Panc1 (cell line): ENCODE measurements at regions not wholly inside any gene's neighbourhood (a gene's known extent, or its start where the extent isn't known, plus 50 kb on each side); places are given as distances from the start of the nearest gene placed in this dataset.

ENCODE experiments used
- ATAC-seq: fragments of 200-7000 bp; cut with Tn5 transposase; 2 replicates; pipeline ENCODE4 v1.9.1; 2020; ENCODE audit warnings: mild to moderate bottlenecking, moderate library complexity
- BruUV-seq: library from RNA; stranded (reverse); fragments of 400-500 nt; replicated peaks from 2 replicates; lab custom pipeline; 2021; lab: Mats Ljungman, UMichigan
- CTCF ChIA-PET: fragments of 300-600 bp; sonication (Branson Sonifier 250); formaldehyde crosslinking; loops from one replicate; lab custom pipeline; 2022; ENCODE audit warnings: antibody characterized with exemption; lab: Charles Lee
- POLR2A ChIA-PET: fragments of 300-600 bp; sonication (Branson Sonifier 250); formaldehyde crosslinking; loops from one replicate; lab custom pipeline; 2022; ENCODE audit warnings: antibody characterized with exemption; lab: Charles Lee
- DNase-seq: peaks from one replicate; pipeline ENCODE4 v3.0.0-alpha.2; 2010; ENCODE audit warnings: low read depth, low spot score
- H3K27ac ChIP-seq: 2 replicates; pipeline ENCODE4 v1.5.1; 2011; ENCODE audit warnings: mild to moderate bottlenecking, low read length, inconsistent platforms
- H3K27me3 ChIP-seq: fragments of 200-500 bp; sonication (Bioruptor generic); 2 replicates; pipeline ENCODE4 v1.6.0; 2014; ENCODE audit warnings: low read length, inconsistent platforms; ENCODE audit not compliant: control insufficient read depth, insufficient read depth
- H3K36me3 ChIP-seq: fragments of 200-500 bp; sonication (Bioruptor generic); 2 replicates; pipeline ENCODE4 v1.5.1; 2014; ENCODE audit warnings: inconsistent platforms, mild to moderate bottlenecking, low read length, moderate library complexity; ENCODE audit not compliant: control insufficient read depth, insufficient read depth
- H3K4me1 ChIP-seq: 2 replicates; pipeline ENCODE4 v1.5.1; 2011; ENCODE audit warnings: inconsistent platforms, mild to moderate bottlenecking, low read length, moderate library complexity; ENCODE audit not compliant: control insufficient read depth, insufficient read depth
- H3K4me3 ChIP-seq, 2 experiments: 2 replicates each; pipeline ENCODE4 v1.5.1; 2011 to 2012; ENCODE audit warnings: low read depth in 2 of 2, low read length in 2 of 2, mild to moderate bottlenecking in 2 of 2, inconsistent platforms in 1 of 2, moderate library complexity in 1 of 2
- H3K9me3 ChIP-seq: fragments of 200-500 bp; sonication (Bioruptor generic); 2 replicates; pipeline ENCODE4 v1.5.1; 2014; ENCODE audit warnings: low read depth, mild to moderate bottlenecking, inconsistent platforms, low read length, moderate library complexity; ENCODE audit not compliant: control insufficient read depth, insufficient read depth
- CTCF ChIP-seq: fragments of 450-650 bp; IDR thresholded peaks from 2 replicates; pipeline ENCODE4 v1.5.1; 2017; ENCODE audit warnings: mild to moderate bottlenecking
- POLR2AphosphoS5 ChIP-seq: IDR thresholded peaks from 2 replicates; pipeline ENCODE4 v1.6.1; 2012; ENCODE audit warnings: mild to moderate bottlenecking, low read depth, low read length, moderate library complexity
- SIN3A ChIP-seq: IDR thresholded peaks from 2 replicates; pipeline ENCODE4 v1.6.1; 2012; ENCODE audit warnings: low read depth, mild to moderate bottlenecking, low read length, moderate library complexity, borderline replicate concordance; ENCODE audit not compliant: insufficient read depth
- TCF7L2 ChIP-seq: IDR thresholded peaks from 2 replicates; pipeline ENCODE4 v1.6.1; 2011; ENCODE audit warnings: mild to moderate bottlenecking, low read depth, low read length, inconsistent platforms
- in situ Hi-C: cut with HindIII; loops from 2 replicates; pipeline ENCODE4 v1.10.0; 2016; ENCODE audit warnings: low sequenced_read_pairs, low pct_unique_long_range_greater_than_20kb
- intact Hi-C: fragments of 100-400 bp; cut with micrococcal nuclease; formaldehyde crosslinking; loops from one replicate; pipeline ENCODE4 v1.10.0; 2022; ENCODE audit not compliant: unreplicated experiment
- TF ChIP-seq, protein P1 (sequence below), 2 experiments: IDR thresholded peaks; 2 replicates each; pipeline ENCODE4 v1.6.1; 2011 to 2012; ENCODE audit warnings: low read depth in 2 of 2, control low read depth in 1 of 2, low read length in 1 of 2, mild to moderate bottlenecking in 1 of 2, moderate library complexity in 1 of 2; ENCODE audit not compliant: insufficient read depth in 1 of 2

GRCh38 chr7:68107968-68108367, 1111.3 kb downstream of the TYW1 start:
- POLR2A ChIA-PET: no interaction called here
- Histone ChIP-seq H3K4me1 (no peaks in the 10 kb centered on the region), H3K9me3 (no peaks in the 10 kb centered on the region), H3K4me3 (no peak overlapping the region), H3K27me3 (no peaks in the 10 kb centered on the region), H3K36me3 (no peaks in the 10 kb centered on the region), H3K27ac (no peak overlapping the region)
- in situ Hi-C loops (no loop called here), intact Hi-C loops (no loop called here)
- DNase-seq (no peak), ATAC-seq (no peak)
- CTCF ChIA-PET: no interaction called here
- TF ChIP-seq POLR2AphosphoS5 (no peak), CTCF (no peak), TCF7L2 (no peak), SIN3A (no peak)
- TF ChIP-seq, protein P1, sequence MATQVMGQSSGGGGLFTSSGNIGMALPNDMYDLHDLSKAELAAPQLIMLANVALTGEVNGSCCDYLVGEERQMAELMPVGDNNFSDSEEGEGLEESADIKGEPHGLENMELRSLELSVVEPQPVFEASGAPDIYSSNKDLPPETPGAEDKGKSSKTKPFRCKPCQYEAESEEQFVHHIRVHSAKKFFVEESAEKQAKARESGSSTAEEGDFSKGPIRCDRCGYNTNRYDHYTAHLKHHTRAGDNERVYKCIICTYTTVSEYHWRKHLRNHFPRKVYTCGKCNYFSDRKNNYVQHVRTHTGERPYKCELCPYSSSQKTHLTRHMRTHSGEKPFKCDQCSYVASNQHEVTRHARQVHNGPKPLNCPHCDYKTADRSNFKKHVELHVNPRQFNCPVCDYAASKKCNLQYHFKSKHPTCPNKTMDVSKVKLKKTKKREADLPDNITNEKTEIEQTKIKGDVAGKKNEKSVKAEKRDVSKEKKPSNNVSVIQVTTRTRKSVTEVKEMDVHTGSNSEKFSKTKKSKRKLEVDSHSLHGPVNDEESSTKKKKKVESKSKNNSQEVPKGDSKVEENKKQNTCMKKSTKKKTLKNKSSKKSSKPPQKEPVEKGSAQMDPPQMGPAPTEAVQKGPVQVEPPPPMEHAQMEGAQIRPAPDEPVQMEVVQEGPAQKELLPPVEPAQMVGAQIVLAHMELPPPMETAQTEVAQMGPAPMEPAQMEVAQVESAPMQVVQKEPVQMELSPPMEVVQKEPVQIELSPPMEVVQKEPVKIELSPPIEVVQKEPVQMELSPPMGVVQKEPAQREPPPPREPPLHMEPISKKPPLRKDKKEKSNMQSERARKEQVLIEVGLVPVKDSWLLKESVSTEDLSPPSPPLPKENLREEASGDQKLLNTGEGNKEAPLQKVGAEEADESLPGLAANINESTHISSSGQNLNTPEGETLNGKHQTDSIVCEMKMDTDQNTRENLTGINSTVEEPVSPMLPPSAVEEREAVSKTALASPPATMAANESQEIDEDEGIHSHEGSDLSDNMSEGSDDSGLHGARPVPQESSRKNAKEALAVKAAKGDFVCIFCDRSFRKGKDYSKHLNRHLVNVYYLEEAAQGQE (IDR thresholded peaks at IDR 0.05; ENCODE audit: insufficient read depth in 1 of 2, low read depth in 2 of 2, low read length in 1 of 2): no peak
- no TSS peak for BruUV-seq

- Histone ChIP-seq H3K27me3 (no peaks in the 10 kb centered on the region), H3K4me3 (no peak overlapping the region), H3K27ac (no peak overlapping the region), H3K9me3 (no peaks in the 10 kb centered on the region), H3K4me1 (no peaks in the 10 kb centered on the region), H3K36me3 (no peaks in the 10 kb centered on the region)
- no TSS peak for BruUV-seq
- POLR2A ChIA-PET: no interaction called here
- CTCF ChIA-PET: no interaction called here
- TF ChIP-seq CTCF: no peak
- TF ChIP-seq, protein P1 (IDR thresholded peaks at IDR 0.05; ENCODE audit: insufficient read depth in 1 of 2, low read depth in 2 of 2, low read length in 1 of 2): no peak
- no peak for TF ChIP-seq POLR2AphosphoS5
- no peak for TF ChIP-seq TCF7L2
- no peak for TF ChIP-seq SIN3A
- intact Hi-C loops: no loop called here
- ATAC-seq (no peak), DNase-seq (no peak)
- in situ Hi-C loops: no loop called here
Measured at GRCh38 chr7:68109299-68109698, 1112.7 kb downstream of the TYW1 start.
